ENCODE measurements at regions not wholly inside any gene's neighbourhood (a gene's known extent, or its start where the extent isn't known, plus 50 kb on each side); places are given as distances from the start of the nearest gene placed in this dataset.
"Not testable (repeated sequence)": the region's sequence is repeated elsewhere in the genome, so short reads cannot be mapped to it uniquely, and the experiment has no call there.

GRCh38 chr9:118677936-118678653 is 691.1 kb downstream of the BRINP1 start:
- DNase-seq = not testable (repeated sequence)

DNA sequence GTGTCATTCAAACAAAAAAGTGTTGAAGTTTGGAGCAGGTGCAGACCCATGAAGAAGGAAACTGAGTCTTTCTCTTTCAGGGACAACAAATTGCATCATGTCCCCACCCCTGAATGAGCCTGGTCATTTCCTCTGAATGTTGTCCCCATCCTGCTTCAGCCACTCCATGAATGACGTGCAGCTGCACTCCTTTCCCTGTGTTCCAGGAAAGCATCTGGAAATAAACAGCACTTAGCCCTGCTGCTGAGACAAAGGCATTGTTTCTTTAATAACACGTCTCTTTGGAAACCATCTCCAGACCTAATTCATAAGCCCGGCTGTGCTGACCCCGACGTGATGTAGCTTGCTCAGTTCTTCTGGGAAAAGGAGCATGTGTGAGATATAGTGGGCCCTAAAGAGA is 682.3 kb downstream of the BRINP1 start:
- DNase-seq = no peak

- no peak for DNase-seq
Measured at GRCh38 chr9:118689280-118689679, 680.0 kb downstream of the BRINP1 start.

DNA sequence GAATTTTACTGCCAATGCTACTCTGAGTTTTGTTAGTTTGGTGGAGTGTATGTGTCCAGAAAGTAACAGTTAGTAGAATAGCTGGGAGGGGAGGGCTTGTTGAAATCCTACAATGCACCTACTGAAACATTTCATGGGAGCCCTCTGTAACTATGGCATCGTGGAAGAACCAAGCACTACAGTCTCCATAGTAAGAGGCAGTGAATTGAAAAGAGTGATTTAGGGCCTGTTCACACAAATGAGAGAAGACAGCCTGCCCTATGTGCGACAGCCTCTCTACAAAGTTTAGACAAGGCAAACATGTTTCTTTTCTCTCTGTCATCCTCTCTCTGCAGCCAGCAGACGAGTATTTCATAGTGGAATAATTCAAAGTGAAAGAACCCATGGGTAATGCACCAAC is 676.6 kb downstream of the BRINP1 start:
- no peak for DNase-seq

DNA sequence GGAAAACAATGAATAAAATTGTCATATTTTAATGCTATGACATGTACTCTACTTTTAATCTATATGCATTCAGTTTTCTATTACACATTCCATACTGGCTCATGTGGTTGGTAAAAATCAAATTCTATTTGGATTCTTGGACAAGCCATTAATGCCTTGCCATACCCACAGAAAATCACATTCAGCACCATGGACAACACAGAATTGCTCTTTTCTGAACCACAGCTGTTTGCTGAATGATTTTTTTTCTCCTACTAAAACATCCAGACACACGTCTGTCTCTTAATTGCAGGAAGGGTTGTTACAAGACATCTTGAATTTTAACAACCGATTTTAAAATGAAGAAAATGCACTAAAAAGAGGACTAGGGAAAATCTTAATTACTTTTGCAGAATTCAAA is 675.6 kb downstream of the BRINP1 start:
- DNase-seq = no peak

- not testable (repeated sequence) for DNase-seq
Measured at GRCh38 chr9:118695249-118695648, 674.0 kb downstream of the BRINP1 start.

DNA sequence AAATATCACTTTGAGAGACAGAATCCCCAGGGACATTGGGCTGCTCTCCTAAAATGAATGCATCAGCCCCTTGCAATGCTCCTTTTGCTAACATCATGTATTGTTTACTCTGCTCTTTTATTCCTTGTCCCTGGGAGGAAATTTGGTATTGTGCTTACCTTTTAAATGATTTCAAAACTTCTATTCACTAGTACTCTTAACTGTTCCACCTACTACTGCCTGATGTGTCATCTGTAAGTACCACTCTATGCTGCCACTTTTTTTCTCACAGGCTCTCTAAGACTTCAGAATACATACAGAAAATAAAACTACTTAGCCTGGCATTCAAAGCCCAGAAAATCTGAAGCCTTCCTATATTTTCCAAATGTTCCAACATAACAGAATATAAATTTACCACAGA is 667.2 kb downstream of the BRINP1 start:
- no peak for DNase-seq

DNA sequence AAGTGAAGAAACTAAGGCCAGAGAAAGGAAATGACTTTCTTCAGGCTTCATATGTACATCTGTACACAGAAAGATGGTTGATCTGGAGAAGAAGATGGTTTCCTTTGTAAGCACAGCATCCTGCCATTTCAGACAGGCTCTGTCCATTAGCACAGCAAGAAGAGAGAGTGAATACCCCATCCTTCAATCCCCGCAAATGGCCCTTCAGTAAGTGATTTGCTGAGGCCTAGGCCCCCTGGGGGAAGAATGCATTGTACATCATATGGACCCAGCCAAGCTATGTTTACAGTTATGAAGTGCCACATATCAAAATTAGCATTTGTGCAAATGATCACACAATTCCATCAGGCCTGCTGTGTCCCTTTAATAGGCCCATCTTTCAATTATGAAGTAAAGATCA is 657.4 kb downstream of the BRINP1 start:
- no peak for DNase-seq

GRCh38 chr9:118721276-118721675 is 648.0 kb downstream of the BRINP1 start:
- DNase-seq = no peak

DNA sequence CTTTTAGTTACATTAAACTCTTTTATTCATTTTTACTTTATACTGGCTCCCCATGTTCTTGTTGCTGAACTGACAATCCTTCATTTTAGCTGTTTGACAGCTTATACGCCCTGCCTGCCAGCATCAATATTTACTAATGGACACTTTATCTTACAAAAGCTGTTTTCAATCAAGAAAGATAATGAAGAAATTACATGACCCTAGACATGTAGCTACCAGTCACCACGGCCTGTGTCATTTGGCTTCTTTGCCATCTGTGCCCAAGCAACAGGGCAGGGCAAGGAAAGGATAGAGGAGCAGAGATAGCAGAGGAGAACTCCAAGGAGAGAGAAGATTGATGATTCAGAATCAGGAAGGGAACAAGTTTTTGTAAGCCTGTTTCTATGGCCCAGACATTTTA is 647.3 kb downstream of the BRINP1 start:
- DNase-seq = no peak

DNA sequence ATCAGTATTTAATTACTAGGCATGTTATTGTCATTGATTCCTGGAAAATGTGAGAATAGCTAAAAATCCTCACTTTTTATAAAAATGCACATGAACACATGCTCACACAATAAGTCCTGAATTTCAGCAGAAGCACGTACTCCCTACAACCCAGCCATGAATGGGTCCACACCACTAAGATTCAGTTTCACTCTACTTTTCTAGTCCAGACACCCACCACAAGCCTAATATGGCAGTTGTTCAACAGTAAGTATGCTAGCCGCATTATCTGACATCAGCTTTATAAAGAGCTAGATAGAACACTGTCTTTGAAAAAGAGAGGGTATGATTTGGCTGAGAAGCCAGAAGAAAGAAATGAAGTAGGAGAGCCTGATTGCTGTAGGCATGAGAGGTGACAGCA is 639.3 kb downstream of the BRINP1 start:
- no peak for DNase-seq

- no peak for DNase-seq
Measured at GRCh38 chr9:118732998-118733397, 636.2 kb downstream of the BRINP1 start.

- DNase-seq = no peak
Measured at GRCh38 chr9:118734696-118735095, 634.5 kb downstream of the BRINP1 start.

DNA sequence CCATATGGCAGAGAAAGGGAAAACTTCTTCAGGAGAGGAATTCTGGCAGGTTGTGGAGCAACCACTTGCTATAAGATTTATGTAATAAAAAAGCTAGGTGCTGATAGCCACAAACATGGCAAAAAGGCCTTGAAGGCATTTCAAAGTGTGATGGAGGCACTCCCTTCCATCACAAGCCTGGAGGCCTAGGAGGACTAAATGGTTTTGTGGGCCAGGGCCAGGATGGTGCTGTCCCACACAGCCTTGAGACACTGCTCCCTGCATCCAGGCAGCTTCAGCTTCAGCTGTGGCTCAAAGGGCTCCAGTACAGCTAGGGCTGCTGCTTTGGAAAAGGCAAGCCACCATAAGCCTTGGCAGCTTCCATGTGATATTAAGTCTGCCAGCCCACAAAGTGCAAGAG is 632.8 kb downstream of the BRINP1 start:
- no peak for DNase-seq

DNA sequence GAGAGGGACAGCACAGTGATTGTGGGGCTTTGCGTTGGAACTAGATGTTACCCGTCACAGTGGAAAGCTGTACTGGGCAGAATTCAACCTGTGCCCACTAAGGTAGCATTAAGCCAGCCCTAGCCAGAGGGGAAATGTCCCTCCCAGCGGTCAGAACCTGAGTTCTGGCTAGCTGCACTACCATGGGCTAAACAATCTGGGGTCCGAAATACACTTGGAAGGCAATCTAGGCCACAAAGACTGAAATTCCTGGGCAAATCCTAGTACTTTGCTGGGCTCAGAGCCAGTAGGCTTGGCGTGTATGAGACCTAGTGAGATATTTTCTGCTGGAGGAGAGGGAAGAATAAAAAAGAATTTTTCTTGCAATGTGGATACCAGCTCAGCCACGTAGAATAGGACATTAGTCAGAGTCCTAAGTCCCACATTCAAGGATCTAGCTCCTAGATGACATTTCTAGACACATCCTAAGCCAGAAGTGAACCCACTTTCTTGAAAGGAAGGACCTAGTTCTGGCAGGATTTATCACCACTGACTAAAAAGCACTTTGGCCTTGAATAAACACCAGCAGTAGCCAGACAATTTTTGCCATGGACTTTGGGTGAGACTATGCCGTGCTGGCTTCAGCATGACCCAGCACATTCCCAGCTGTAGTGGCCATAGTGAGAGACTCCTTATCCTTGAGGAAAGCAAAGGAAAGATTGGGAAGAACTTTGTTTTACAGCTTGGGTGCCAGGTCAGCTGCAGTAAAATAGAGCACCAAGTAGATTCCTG is 618.0 kb downstream of the BRINP1 start:
- no peak for DNase-seq

DNA sequence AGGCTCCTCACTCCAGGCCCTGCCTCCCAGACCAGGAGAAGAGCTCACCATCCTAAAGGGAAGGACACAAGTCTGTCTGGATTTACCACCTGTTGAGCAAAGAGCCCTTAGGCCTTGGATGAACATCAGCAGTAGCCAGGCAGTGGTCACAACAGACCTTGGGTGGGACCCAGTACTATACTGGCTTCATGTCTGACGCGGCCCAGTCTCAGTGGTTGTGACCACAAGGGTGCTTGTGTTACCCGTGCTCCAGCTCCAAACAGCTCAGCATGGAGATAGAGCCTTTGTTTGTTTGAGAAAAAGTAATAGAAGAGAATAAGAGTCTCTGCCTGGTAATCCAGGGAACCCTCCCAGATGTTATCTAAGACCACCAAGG is 617.4 kb downstream of the BRINP1 start:
- no peak for DNase-seq

DNA sequence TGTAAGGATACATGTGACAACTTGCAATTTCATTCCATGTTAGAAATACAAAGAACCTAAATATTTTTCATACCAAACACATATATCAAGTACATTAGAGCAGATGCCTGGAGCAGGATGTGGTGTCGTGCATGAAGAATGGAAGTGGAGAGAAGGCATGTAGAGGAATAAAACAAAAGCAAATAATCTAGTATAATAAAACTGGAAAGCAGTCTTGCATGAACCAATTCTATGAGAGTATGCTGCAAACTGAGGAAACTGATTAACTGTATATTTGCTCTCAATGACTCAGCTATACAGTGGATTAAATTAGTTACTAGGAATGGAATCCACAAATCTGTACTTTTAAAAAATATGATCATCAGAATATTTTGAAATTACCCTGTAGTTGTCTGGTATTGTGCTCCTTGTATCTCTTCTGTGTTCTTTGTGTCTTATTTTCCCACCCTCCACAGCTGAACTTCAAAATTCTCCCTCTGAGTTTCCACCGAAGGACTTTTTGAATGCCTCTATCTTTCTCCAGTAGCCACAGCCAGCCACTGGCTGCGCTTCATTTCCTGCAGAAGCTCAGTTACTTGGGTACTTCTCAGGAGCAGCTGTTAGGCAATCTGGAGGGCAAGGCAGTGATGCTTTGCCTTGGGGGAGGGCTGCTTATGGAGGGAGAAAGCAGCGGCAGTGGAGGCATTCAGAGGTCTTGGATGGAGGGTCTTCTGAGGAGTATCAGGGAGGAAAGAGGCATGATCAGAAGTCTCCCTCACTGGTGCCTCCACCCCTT is 608.0 kb downstream of the BRINP1 start:
- no peak for DNase-seq

- DNase-seq = no peak
Measured at GRCh38 chr9:118767571-118767970, 601.7 kb downstream of the BRINP1 start.

GRCh38 chr9:118782790-118783463 is 586.3 kb downstream of the BRINP1 start:
- DNase-seq = no peak

DNA sequence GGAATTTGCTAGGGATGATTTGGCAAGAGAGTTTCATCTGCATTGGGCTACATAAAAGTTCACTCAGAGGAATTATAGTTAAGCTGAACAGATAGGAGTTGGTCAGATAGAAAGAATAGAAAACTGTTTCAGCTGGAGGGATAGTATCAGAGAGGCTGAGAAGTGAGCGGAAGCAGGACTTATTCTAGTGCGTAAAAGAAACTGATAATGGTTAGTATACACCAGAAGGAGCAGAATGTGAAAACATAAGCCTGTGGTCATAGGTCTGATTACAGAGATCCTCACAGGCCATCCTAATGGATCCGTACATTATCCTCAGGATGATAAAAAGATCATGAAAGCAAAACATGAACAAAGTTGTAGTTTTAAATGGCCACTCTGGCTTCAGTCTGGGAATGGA is 585.2 kb downstream of the BRINP1 start:
- no peak for DNase-seq

GRCh38 chr9:118785456-118785855 is 583.8 kb downstream of the BRINP1 start:
- no peak for DNase-seq

- DNase-seq = no peak
Measured at GRCh38 chr9:118786877-118787276, 582.4 kb downstream of the BRINP1 start.

DNA sequence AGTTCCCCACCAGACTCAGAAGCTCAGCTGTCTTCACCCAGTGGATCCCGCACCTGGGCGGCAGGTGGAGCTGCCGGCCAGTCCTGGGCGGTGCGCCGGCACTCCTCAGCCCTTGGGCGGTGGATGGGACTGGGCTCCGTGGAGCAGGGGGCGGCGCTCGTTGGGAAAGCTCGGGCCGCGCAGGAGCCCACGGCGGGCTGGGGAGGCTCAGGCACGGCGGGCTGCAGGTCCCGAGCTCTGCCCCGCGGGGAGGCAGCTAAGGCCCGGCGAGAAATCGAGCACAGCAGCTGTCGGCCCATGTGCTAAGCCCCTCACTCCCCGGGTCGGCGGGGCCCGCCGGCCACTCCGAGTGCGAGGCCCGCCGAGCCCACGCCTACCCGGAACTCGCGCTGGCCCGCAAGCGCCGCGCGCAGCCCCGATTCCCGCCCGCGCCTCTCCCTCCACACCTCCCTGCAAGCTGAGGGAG is 560.0 kb downstream of the BRINP1 start:
- DNase-seq = no peak

Measured in stimulated activated CD8-positive, alpha-beta memory T cell treated with anti-CD3 and anti-CD28 coated beads, Interleukin-4, amount 100 ng/mL, for 48 hours (primary cell).